Body of pancreas (tissue), 4 donors: ENCODE measurements at regions not wholly inside any gene's neighbourhood (a gene's known extent, or its start where the extent isn't known, plus 50 kb on each side); places are given as distances from the start of the nearest gene placed in this dataset.

Source experiments
- ATAC-seq: fragments of 150-250 bp; one replicate; pipeline ENCODE4 v1.9.1; 2016
- DNase-seq, 4 donors: peaks; one replicate each; pipeline ENCODE4 v3.0.0-alpha.2; 2019
- H3K27ac ChIP-seq, 4 donors: fragments of 200-600 bp; sonication (generic); 1 replicate in 3 of 4; 2 replicates in 1 of 4; pipeline versions ENCODE4 v1.5.1 to v1.6.1; 2016 to 2019; ENCODE audit warnings: mild to moderate bottlenecking in 1 of 4, mixed read lengths in 1 of 4, moderate library complexity in 1 of 4
- H3K27me3 ChIP-seq, 2 donors: fragments of 200-600 bp; sonication (generic); one replicate each; pipeline ENCODE4 v1.6.0; 2016; ENCODE audit warnings: mild to moderate bottlenecking in 1 of 2
- H3K36me3 ChIP-seq, 2 donors: fragments of 200-600 bp; sonication (generic); replicated peaks in 1 of 2; 2 replicates each; pipeline ENCODE4 v1.5.1; 2016; ENCODE audit warnings: low read depth in 2 of 2; ENCODE audit not compliant: insufficient read depth in 1 of 2
- H3K4me1 ChIP-seq: fragments of 200-600 bp; sonication (generic); one replicate; pipeline ENCODE4 v1.6.0; 2016
- H3K4me3 ChIP-seq, 2 donors: fragments of 200-600 bp; sonication (generic); 1 replicate in 1 of 2; 2 replicates in 1 of 2; pipeline ENCODE4 v1.5.1; 2016 to 2019
- H3K9me3 ChIP-seq, 3 donors: fragments of 200-600 bp; sonication (generic); 1 replicate in 2 of 3; 2 replicates in 1 of 3; pipeline ENCODE4 v1.5.1; 2016
- CTCF ChIP-seq, 7 experiments: fragments of 450-650 bp in 4 of 7; fragments of 200-600 bp in 3 of 7; sonication (generic) in 3 of 7; IDR thresholded peaks; one replicate each; pipeline ENCODE4 v1.5.1; 2016 to 2019; ENCODE audit warnings: antibody characterized with exemption in 7 of 7
- POLR2A ChIP-seq, 3 donors: fragments of 450-650 bp; IDR thresholded peaks; one replicate each; pipeline ENCODE4 v1.6.1; 2016; ENCODE audit warnings: antibody characterized with exemption in 3 of 3, mild to moderate bottlenecking in 2 of 3
- WGBS, 2 donors: methylation state at CpG; one replicate each; pipeline ENCODE4 v1.1.5; 2017; 5-methylcytosine and 5-hydroxymethylcytosine counted together
- intact Hi-C: fragments of 100-400 bp; cut with DNase I; formaldehyde crosslinking; loops from one replicate; pipeline ENCODE4 v1.15.1; 2023

- DNase-seq (no peak), ATAC-seq (no peak)
- no peak overlapping the region for H3K4me3 ChIP-seq
- no peaks in the 10 kb centered on the region for H3K4me1 ChIP-seq
- no peaks in the 10 kb centered on the region for H3K9me3 ChIP-seq
- no peaks in the 10 kb centered on the region for H3K27me3 ChIP-seq
- no peak for TF ChIP-seq POLR2A (IDR thresholded peaks at IDR 0.05)
- no peak for TF ChIP-seq CTCF (IDR thresholded peaks at IDR 0.05)
- no peak overlapping the region for H3K27ac ChIP-seq
- H3K36me3 ChIP-seq = no peaks in the 10 kb centered on the region
- intact Hi-C loops = no loop called here
- WGBS, 2 donors = 71 to 74% methylated on average over 3 of the region's 3 CpGs
Observed at GRCh38 chr6:125469915-125470314, 168.1 kb upstream of the HDDC2 start.

GRCh38 chr6:125471667-125472066, 169.9 kb upstream of the HDDC2 start:
- intact Hi-C loops = no loop called here
- TF ChIP-seq POLR2A (IDR thresholded peaks at IDR 0.05) = no peak
- no peak for TF ChIP-seq CTCF (IDR thresholded peaks at IDR 0.05)
- Histone ChIP-seq H3K27ac (no peak overlapping the region), H3K36me3 (no peaks in the 10 kb centered on the region), H3K9me3 (no peaks in the 10 kb centered on the region), H3K4me3 (no peak overlapping the region), H3K27me3 (no peaks in the 10 kb centered on the region), H3K4me1 (no peaks in the 10 kb centered on the region)
- no peak for DNase-seq
- 85 to 95% methylated on average over 1 of the region's 1 CpG for WGBS, 2 donors
- ATAC-seq = no peak

DNA sequence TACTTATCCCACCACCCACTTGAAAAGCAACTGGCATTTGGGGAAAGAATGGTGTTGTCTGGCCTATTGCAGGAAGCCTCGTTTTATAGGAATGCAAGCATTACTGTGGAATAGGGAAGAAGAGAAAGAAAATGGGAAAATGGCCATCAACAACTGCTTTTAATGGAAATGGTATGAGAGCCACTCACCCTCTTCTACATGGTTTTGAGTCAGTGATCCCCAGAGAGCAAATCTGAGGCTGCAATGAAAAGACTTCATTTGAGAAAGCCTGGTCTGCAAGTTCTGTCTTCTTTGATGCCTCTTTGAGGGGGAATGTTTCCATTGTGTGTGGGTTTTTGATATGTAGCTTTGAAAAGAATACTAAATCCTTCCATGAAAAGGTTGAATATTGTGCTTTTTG, 172.3 kb upstream of the HDDC2 start:
- DNase-seq (no peak), ATAC-seq (no peak)
- WGBS, 2 donors = 39 to 62% methylated on average over 1 of the region's 1 CpG
- no peaks in the 10 kb centered on the region for H3K36me3 ChIP-seq
- H3K27ac ChIP-seq = no peak overlapping the region
- no peak for TF ChIP-seq CTCF (IDR thresholded peaks at IDR 0.05)
- no peak for TF ChIP-seq POLR2A (IDR thresholded peaks at IDR 0.05)
- no peaks in the 10 kb centered on the region for H3K9me3 ChIP-seq
- intact Hi-C loops = no loop called here
- no peaks in the 10 kb centered on the region for H3K4me1 ChIP-seq
- no peaks in the 10 kb centered on the region for H3K27me3 ChIP-seq
- no peak overlapping the region for H3K4me3 ChIP-seq

- no peak for ATAC-seq
- H3K27me3 ChIP-seq = no peaks in the 10 kb centered on the region
- H3K4me1 ChIP-seq = no peaks in the 10 kb centered on the region
- no peak for DNase-seq
- no peak overlapping the region for H3K27ac ChIP-seq
- TF ChIP-seq CTCF (IDR thresholded peaks at IDR 0.05) (no peak), POLR2A (IDR thresholded peaks at IDR 0.05) (no peak)
- WGBS, 2 donors = 63 to 64% methylated on average over 4 of the region's 4 CpGs
- no peaks in the 10 kb centered on the region for H3K36me3 ChIP-seq
- intact Hi-C loops = no loop called here
- H3K4me3 ChIP-seq = no peak overlapping the region
- H3K9me3 ChIP-seq = no peaks in the 10 kb centered on the region
Observed at GRCh38 chr6:125477156-125477555, 175.4 kb upstream of the HDDC2 start.

DNA sequence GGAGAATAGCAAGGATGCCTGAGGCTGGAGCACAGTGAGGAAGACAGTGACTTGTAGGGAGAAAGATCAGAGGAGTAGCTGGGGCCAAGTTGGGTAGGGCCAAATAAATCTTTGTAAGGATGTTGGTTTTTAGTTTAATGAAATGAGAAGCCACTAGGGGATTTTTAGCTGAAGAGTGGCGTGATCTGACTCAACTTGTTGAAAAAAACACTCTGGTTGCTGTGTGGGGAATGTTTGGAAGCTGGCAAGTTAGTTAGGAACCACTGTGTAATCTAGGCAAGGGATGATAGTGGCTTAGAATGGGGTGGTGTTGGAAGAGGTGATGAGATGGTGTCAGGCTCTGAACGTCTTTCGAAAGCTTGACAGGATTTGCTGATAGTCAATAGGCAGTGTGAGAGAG, 176.1 kb upstream of the HDDC2 start:
- 50 to 61% methylated on average over 3 of the region's 3 CpGs for WGBS, 2 donors

More for the DNA sequence above, 176.1 kb upstream of the HDDC2 start:
- no peak for TF ChIP-seq CTCF (IDR thresholded peaks at IDR 0.05)
- no peak for TF ChIP-seq POLR2A (IDR thresholded peaks at IDR 0.05)
- Histone ChIP-seq H3K27me3 (no peaks in the 10 kb centered on the region), H3K27ac (no peak overlapping the region), H3K36me3 (no peaks in the 10 kb centered on the region), H3K4me1 (no peaks in the 10 kb centered on the region), H3K9me3 (no peaks in the 10 kb centered on the region), H3K4me3 (no peak overlapping the region)
- DNase-seq (no peak), ATAC-seq (no peak)
- intact Hi-C loops = no loop called here
